Suprapubic skin (tissue), 4 donors: ENCODE measurements at regions not wholly inside any gene's neighbourhood (a gene's known extent, or its start where the extent isn't known, plus 50 kb on each side); places are given as distances from the start of the nearest gene placed in this dataset.
A peak's percentile ranks its signal among the peaks of the same experiment; 100 is the strongest.

Experiments used
- DNase-seq, 2 donors: peaks; one replicate each; pipeline ENCODE4 v3.0.0-alpha.2; 2019; ENCODE audit warnings: low spot score in 2 of 2
- H3K27ac ChIP-seq: fragments of 200-600 bp; sonication (generic); one replicate; pipeline ENCODE4 v1.5.1; 2019
- H3K27me3 ChIP-seq: fragments of 200-600 bp; sonication (generic); one replicate; pipeline ENCODE4 v1.5.1; 2019
- H3K36me3 ChIP-seq: fragments of 200-600 bp; sonication (generic); one replicate; pipeline ENCODE4 v1.5.1; 2019
- H3K4me1 ChIP-seq: fragments of 200-600 bp; sonication (generic); one replicate; pipeline ENCODE4 v1.5.1; 2019
- H3K4me3 ChIP-seq: fragments of 200-600 bp; sonication (generic); one replicate; pipeline ENCODE4 v1.5.1; 2019; ENCODE audit warnings: mild to moderate bottlenecking
- H3K9me3 ChIP-seq: fragments of 200-600 bp; sonication (generic); one replicate; pipeline ENCODE4 v1.5.1; 2019
- CTCF ChIP-seq, 2 donors: fragments of 200-600 bp in 1 of 2; fragments of 450-650 bp in 1 of 2; sonication (generic) in 1 of 2; IDR thresholded peaks; one replicate each; pipeline ENCODE4 v1.5.1; 2016 to 2019; ENCODE audit warnings: antibody characterized with exemption in 2 of 2, mild to moderate bottlenecking in 1 of 2, moderate library complexity in 1 of 2
- EP300 ChIP-seq: sonication (generic); formaldehyde crosslinking; IDR thresholded peaks from one replicate; pipeline ENCODE4 v1.6.1; 2017; ENCODE audit warnings: antibody characterized with exemption
- POLR2A ChIP-seq, 2 donors: fragments of 450-650 bp; IDR thresholded peaks; one replicate each; pipeline ENCODE4 v1.6.1; 2017; ENCODE audit warnings: antibody characterized with exemption in 2 of 2, mild to moderate bottlenecking in 2 of 2, moderate library complexity in 2 of 2
- POLR2AphosphoS5 ChIP-seq, 3 donors: sonication (generic); formaldehyde crosslinking; IDR thresholded peaks; one replicate each; pipeline ENCODE4 v1.6.1; 2017; ENCODE audit warnings: antibody characterized with exemption in 3 of 3
- WGBS: methylation state at CpG from one replicate; pipeline ENCODE4 v1.1.5; 2018; 5-methylcytosine and 5-hydroxymethylcytosine counted together

- no peak for DNase-seq
- H3K27ac ChIP-seq = no peak overlapping the region
These were observed 79.6 kb downstream of the DOP1B start for GRCh38 chr21:36236052-36236730.

GRCh38 chr21:36237441-36237840 is 80.8 kb downstream of the DOP1B start:
- WGBS = 97% methylated on average over 7 of the region's 7 CpGs
- DNase-seq = no peak
- Histone ChIP-seq H3K27me3 (no peaks in the 10 kb centered on the region), H3K27ac (no peak overlapping the region), H3K4me1 (peaks cover 19% of the 10 kb centered on the region), H3K36me3 (peaks cover 25% of the 10 kb centered on the region), H3K4me3 (no peak overlapping the region), H3K9me3 (no peaks in the 10 kb centered on the region)
- TF ChIP-seq POLR2A (IDR thresholded peaks at IDR 0.05) = no peak
- no peak for TF ChIP-seq EP300
- TF ChIP-seq CTCF (IDR thresholded peaks at IDR 0.05) = no peak
- TF ChIP-seq POLR2AphosphoS5 (IDR thresholded peaks at IDR 0.05) = no peak

More at GRCh38 chr21:36236052-36236730, 79.6 kb downstream of the DOP1B start:
- TF ChIP-seq POLR2A (IDR thresholded peaks at IDR 0.05) = no peak
- TF ChIP-seq CTCF (IDR thresholded peaks at IDR 0.05) = no peak
- TF ChIP-seq POLR2AphosphoS5 (IDR thresholded peaks at IDR 0.05) = no peak
- TF ChIP-seq EP300 = no peak
- Histone ChIP-seq H3K4me1 (peaks cover 23% of the 10 kb centered on the region), H3K27me3 (no peaks in the 10 kb centered on the region), H3K4me3 (no peak overlapping the region), H3K36me3 (peaks cover 30% of the 10 kb centered on the region), H3K9me3 (no peaks in the 10 kb centered on the region)
- 83% methylated on average over 8 of the region's 8 CpGs for WGBS

- H3K9me3 ChIP-seq = no peaks in the 10 kb centered on the region
- H3K36me3 ChIP-seq = peaks cover 25% of the 10 kb centered on the region
- peaks cover under 1% of the 10 kb centered on the region for H3K4me1 ChIP-seq
- H3K27ac ChIP-seq = no peak overlapping the region
- no peak overlapping the region for H3K4me3 ChIP-seq
- 96% methylated on average over 18 of the region's 20 CpGs for WGBS
- no peak for DNase-seq
- no peak for TF ChIP-seq POLR2AphosphoS5 (IDR thresholded peaks at IDR 0.05)
- no peak for TF ChIP-seq EP300
- no peaks in the 10 kb centered on the region for H3K27me3 ChIP-seq
These were observed 80.4 kb upstream of the MORC3 start for GRCh38 chr21:36239585-36239984.

- TF ChIP-seq EP300 = no peak
- no peak for TF ChIP-seq CTCF (IDR thresholded peaks at IDR 0.05)
- no peak for TF ChIP-seq POLR2AphosphoS5 (IDR thresholded peaks at IDR 0.05)
- TF ChIP-seq POLR2A (IDR thresholded peaks at IDR 0.05) = no peak
- Histone ChIP-seq H3K36me3 (peaks cover 44% of the 10 kb centered on the region), H3K4me3 (no peak overlapping the region), H3K9me3 (no peaks in the 10 kb centered on the region), H3K27me3 (no peaks in the 10 kb centered on the region), H3K4me1 (peaks cover 10% of the 10 kb centered on the region), H3K27ac (no peak overlapping the region)
- DNase-seq = no peak
- 93% methylated on average over 3 of the region's 3 CpGs for WGBS
These were observed 78.3 kb upstream of the MORC3 start for GRCh38 chr21:36241717-36242116.

GRCh38 chr21:36245115-36245514 is 74.9 kb upstream of the MORC3 start:
- Histone ChIP-seq H3K27ac (no peak overlapping the region), H3K4me3 (no peak overlapping the region), H3K27me3 (no peaks in the 10 kb centered on the region), H3K4me1 (peaks cover 10% of the 10 kb centered on the region), H3K9me3 (no peaks in the 10 kb centered on the region), H3K36me3 (peaks cover 44% of the 10 kb centered on the region)
- DNase-seq = no peak
- no peak for TF ChIP-seq EP300
- WGBS = 93% methylated on average over 12 of the region's 24 CpGs

- DNase-seq = no peak
- Histone ChIP-seq H3K36me3 (peaks cover 49% of the 10 kb centered on the region), H3K9me3 (no peaks in the 10 kb centered on the region), H3K27me3 (no peaks in the 10 kb centered on the region), H3K4me1 (peaks cover 10% of the 10 kb centered on the region), H3K27ac (peak overlapping the region; percentile 35), H3K4me3 (no peak overlapping the region)
- 89% methylated on average over 16 of the region's 18 CpGs for WGBS
- TF ChIP-seq CTCF (IDR thresholded peaks at IDR 0.05) (no peak), POLR2AphosphoS5 (IDR thresholded peaks at IDR 0.05) (no peak), POLR2A (IDR thresholded peaks at IDR 0.05) (no peak), EP300 (no peak)
These were observed 74.3 kb upstream of the MORC3 start for GRCh38 chr21:36245649-36246048.
